Esophagus squamous epithelium (tissue), 4 donors: ENCODE measurements at regions not wholly inside any gene's neighbourhood (a gene's known extent, or its start where the extent isn't known, plus 50 kb on each side); places are given as distances from the start of the nearest gene placed in this dataset.

Source experiments
- POLR2A ChIP-seq, 4 donors: fragments of 450-650 bp; IDR thresholded peaks; one replicate each; pipeline ENCODE4 v1.6.1; 2017; ENCODE audit warnings: antibody characterized with exemption in 4 of 4, mild to moderate bottlenecking in 4 of 4, moderate library complexity in 3 of 4
- TF ChIP-seq, protein P1 (sequence below), 6 experiments: fragments of 450-650 bp in 4 of 6; fragments of 200-600 bp in 2 of 6; sonication (generic) in 2 of 6; IDR thresholded peaks; one replicate each; pipeline ENCODE4 v1.5.1; 2016 to 2019; ENCODE audit warnings: antibody characterized with exemption in 6 of 6, mild to moderate bottlenecking in 4 of 6, moderate library complexity in 4 of 6

GRCh38 chr4:112889199-112889598 is 160.3 kb upstream of the ANK2 start:
- no peak for TF ChIP-seq POLR2A (IDR thresholded peaks at IDR 0.05)
- TF ChIP-seq, protein P1, sequence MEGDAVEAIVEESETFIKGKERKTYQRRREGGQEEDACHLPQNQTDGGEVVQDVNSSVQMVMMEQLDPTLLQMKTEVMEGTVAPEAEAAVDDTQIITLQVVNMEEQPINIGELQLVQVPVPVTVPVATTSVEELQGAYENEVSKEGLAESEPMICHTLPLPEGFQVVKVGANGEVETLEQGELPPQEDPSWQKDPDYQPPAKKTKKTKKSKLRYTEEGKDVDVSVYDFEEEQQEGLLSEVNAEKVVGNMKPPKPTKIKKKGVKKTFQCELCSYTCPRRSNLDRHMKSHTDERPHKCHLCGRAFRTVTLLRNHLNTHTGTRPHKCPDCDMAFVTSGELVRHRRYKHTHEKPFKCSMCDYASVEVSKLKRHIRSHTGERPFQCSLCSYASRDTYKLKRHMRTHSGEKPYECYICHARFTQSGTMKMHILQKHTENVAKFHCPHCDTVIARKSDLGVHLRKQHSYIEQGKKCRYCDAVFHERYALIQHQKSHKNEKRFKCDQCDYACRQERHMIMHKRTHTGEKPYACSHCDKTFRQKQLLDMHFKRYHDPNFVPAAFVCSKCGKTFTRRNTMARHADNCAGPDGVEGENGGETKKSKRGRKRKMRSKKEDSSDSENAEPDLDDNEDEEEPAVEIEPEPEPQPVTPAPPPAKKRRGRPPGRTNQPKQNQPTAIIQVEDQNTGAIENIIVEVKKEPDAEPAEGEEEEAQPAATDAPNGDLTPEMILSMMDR (IDR thresholded peaks at IDR 0.05): no peak
